GM18858 (cell line): ENCODE measurements at regions not wholly inside any gene's neighbourhood (a gene's known extent, or its start where the extent isn't known, plus 50 kb on each side); places are given as distances from the start of the nearest gene placed in this dataset.
"Not testable (repeated sequence)": the region's sequence is repeated elsewhere in the genome, so short reads cannot be mapped to it uniquely, and the experiment has no call there.

Experiments used
- ATAC-seq: cut with Tn5 transposase; IDR thresholded peaks from one replicate; pipeline ENCODE4 v1.9.1; 2021; ENCODE audit not compliant: unreplicated experiment

DNA sequence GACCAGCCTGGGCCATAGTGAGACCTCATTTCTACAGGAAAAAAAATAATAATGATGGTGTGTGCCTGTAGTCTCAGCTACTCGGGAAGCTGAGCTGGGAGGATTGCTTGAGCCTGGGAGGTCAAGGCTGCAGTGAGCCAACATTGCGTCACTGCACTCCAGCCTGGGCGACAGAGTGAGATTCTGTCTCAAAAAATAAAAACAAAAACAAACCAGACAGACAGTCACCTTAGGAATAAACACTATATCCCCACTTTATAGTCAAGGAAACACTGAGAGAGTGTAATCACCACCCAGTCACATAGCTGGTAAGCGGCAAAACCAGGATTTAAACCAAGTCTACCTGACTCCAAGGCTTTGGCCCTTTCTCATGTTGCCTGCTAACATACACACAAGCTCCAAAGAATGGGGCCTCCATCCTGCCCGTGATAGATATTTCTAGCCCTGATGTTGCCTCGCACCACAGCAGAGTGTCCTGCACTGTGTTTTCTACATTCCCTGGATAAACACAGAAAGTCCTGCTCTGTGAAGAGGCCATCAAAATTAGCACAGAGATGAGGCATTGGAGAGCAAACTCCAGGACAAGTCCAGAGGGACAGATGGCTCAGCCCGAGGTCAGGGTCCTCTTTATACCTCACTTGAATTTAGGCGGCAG is 66.1 kb upstream of the SMURF2 start:
- no peak for ATAC-seq

DNA sequence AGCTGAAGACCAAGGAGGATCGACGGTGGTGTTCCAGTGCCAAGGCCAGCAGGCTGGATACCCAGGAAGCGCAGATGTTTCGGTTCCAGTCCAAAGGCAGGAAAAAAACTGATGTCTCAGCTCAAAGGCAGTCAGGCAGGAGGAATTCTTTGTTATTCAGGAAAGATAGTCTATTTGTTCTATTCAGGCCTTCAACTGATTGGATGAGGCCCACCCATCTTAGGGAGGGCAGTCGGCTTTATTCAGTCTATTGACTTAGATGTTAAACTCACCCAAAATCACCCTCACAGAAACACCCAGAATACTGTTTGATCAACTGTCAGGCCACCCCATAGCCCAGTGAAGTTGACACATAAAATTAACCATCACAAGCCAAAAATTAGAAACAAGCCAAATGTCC is 63.9 kb upstream of the SMURF2 start:
- not testable (repeated sequence) for ATAC-seq

GRCh38 chr17:64724246-64724645 is 62.1 kb upstream of the SMURF2 start:
- ATAC-seq = not testable (repeated sequence)

GRCh38 chr17:64723781-64724180 is 61.7 kb upstream of the SMURF2 start:
- ATAC-seq = no peak

- ATAC-seq = not testable (repeated sequence)
Observed at GRCh38 chr17:64721556-64721955, 59.4 kb upstream of the SMURF2 start.

GRCh38 chr17:64720253-64720652 is 58.1 kb upstream of the SMURF2 start:
- ATAC-seq = not testable (repeated sequence)

DNA sequence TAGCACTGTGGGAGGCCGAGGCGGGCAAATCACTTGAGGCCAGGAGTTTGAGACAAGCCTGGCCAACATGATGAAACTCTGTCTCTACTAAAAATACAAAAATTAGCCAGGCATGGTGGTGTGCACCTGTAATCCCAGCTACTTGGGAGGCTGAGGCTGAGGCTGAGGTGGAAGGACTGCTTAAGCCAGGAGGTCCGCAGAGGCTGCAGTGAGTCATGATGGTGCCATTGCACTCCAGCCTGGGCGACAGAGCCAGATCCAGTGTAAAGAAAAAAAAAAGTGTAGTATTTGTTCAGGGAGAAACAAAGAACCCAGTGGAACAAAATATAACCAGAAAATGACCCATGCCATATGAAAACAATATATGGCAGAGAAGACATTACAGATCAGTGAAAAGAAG is 57.4 kb upstream of the SMURF2 start:
- not testable (repeated sequence) for ATAC-seq

DNA sequence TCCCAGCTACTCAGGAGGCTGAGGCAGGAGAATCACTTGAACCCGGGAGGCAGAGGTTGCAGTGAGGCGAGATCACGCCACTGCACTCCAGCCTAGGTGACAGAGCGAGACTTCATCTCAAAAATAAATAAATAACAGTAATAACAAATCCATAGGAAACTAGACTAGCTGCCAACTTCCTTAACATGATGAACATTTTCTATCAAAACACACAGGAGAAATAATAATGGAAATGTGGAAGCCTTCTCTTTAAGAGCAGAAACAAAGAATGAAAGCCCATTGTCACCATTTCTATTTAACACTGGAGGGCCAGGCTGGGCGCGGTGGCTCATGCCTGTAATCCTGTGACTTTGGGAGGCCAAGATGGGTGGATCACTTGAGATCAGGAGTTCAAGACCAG is 56.7 kb upstream of the SMURF2 start:
- not testable (repeated sequence) for ATAC-seq

DNA sequence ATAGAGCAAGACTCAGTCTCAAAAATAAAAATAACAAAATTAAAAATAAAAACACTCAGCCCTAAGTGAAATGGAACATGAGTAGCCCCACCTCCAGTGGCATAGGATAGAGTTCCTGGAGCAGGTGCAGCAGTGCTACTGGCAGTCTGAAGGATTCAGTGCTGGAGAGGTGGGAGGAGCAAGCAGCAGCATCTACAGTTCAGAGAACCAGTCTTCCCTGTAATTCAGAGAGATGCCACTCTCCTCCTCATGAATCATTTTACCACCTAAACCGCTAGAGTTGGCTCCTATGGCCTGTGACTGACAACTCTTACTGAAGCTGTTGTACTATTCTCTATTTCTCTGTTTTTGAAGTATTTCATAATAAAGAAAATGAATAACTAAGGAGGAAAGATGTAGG is 56.0 kb upstream of the SMURF2 start:
- no peak for ATAC-seq

DNA sequence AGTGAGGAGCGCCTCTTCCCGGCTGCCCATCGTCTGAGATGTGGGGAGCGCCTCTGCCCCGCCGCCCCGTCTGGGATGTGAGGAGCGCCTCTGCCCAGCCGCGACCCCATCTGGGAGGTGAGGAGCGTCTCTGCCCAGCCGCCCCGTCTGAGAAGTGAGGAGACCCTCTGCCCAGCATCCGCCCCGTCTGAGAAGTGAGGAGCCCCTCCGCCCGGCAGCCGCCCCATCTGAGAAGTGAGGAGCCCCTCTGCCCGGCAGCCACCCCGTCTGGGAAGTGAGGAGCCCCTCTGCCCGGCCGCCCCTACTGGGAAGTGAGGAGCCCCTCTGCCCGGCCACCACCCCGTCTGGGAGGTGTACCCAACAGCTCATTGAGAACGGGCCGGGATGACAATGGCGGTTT is 54.4 kb upstream of the SMURF2 start:
- ATAC-seq = not testable (repeated sequence)

DNA sequence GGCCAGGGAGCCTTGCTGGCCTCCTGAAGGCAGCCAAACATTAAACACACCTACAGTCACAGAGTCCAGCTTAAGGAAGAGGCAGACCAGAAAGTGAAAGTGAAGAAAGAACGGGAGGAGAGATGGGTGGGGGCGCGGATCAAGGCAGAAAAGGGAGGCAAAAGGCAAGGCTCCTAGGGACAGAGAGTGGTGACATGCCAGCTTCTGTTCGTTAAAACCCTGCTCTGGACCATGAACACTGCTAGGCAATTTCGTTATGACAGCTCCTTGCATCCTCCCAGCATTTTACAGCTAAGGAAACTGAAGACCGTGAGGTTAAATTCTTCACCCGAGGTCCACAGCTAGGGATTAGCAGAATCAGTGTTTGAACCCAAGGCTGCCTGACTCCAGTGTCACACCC is 51.7 kb upstream of the SMURF2 start:
- ATAC-seq = not testable (repeated sequence)

DNA sequence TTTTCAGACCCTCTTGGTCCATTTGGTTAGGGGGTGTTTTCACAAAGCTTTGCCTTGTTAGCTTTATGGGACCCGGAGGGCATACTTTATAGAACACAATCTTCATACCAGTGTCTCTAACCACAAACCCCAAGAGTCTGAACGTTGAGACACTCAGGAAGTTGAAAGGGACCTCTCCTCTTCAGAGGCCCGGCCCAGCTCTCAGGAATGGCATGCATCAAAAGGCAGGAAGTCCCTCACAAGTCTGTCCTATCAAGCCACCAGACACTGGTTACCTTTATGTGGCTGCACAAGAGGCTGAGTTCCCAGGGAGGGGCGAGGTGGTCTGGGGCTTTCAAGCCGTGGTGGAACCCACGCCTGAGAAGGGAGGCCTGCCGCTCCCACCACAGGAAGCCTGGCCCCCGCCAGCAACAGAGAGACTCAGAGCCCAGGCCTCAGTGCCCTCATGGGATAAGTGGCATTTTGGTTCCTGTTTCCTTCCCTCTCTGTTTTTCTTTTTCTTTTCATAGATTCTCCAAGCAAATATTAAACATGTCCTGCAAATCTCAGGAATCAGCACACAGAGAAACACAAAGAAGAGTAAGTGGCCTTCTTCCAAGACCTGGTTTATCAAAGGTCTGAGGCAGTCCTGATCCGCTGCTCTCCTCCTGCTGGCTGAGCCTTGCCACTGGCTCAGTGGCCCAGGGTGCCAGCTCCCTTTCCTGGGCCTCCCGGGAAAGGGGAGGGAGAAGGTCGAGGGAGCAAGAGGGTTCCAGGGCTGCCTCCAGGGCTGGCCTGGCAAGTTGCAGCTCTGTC is 50.6 kb upstream of the SMURF2 start:
- peak; percentile 72 for ATAC-seq
